IMR-90 (cell line): ENCODE measurements at regions not wholly inside any gene's neighbourhood (a gene's known extent, or its start where the extent isn't known, plus 50 kb on each side); places are given as distances from the start of the nearest gene placed in this dataset.

ENCODE experiments used
- ATAC-seq: fragments of 200-7000 bp; cut with Tn5 transposase; 2 replicates; pipeline ENCODE4 v1.9.1; 2020; ENCODE audit warnings: low read depth, mild to moderate bottlenecking, moderate library complexity
- BruUV-seq: library from RNA; stranded (reverse); fragments of 400-500 nt; replicated peaks from 2 replicates; lab custom pipeline; 2021; lab: Mats Ljungman, UMichigan
- CTCF ChIA-PET: fragments of 300-600 bp; formaldehyde crosslinking; extraction: SDS; loops from one replicate; lab custom pipeline; 2021; ENCODE audit warnings: antibody characterized with exemption; lab: Yijun Ruan, JAX
- POLR2A ChIA-PET: fragments of 300-600 bp; sonication (Branson Sonifier 250); formaldehyde crosslinking; loops from one replicate; lab custom pipeline; 2022; ENCODE audit warnings: antibody characterized with exemption; ENCODE audit not compliant: unreplicated experiment; lab: Charles Lee
- DNase-seq: peaks from one replicate; pipeline ENCODE4 v3.0.0; 2013
- H2AFZ ChIP-seq: replicated peaks from 2 replicates; pipeline ENCODE3; 2013; ENCODE audit warnings: low read length, mild to moderate bottlenecking; ENCODE audit not compliant: poor library complexity
- H2AK5ac ChIP-seq: 2 replicates; pipeline ENCODE4 v1.6.1; 2013; ENCODE audit warnings: low read depth, low read length, inconsistent platforms
- H2AK9ac ChIP-seq: replicated peaks from 2 replicates; pipeline ENCODE3; 2013; ENCODE audit warnings: mild to moderate bottlenecking, low read depth, low read length, moderate library complexity; ENCODE audit not compliant: poor library complexity
- H2BK120ac ChIP-seq: 2 replicates; pipeline ENCODE4 v1.6.1; 2013; ENCODE audit warnings: low read depth, low read length, inconsistent platforms
- H2BK15ac ChIP-seq: 3 replicates; pipeline ENCODE4 v1.6.1; 2013; ENCODE audit warnings: low read depth, low read length, inconsistent platforms
- H2BK20ac ChIP-seq: 2 replicates; pipeline ENCODE4 v1.6.1; 2013; ENCODE audit warnings: low read depth, mild to moderate bottlenecking, inconsistent platforms, low read length, moderate library complexity
- H2BK5ac ChIP-seq: 2 replicates; pipeline ENCODE4 v1.6.1; 2013; ENCODE audit warnings: mild to moderate bottlenecking, low read depth, low read length, inconsistent platforms; ENCODE audit not compliant: poor library complexity, severe bottlenecking
- H3K14ac ChIP-seq: replicated peaks from 2 replicates; pipeline ENCODE4 v1.6.1; 2013; ENCODE audit warnings: low read depth, low read length, inconsistent platforms
- H3K18ac ChIP-seq: 2 replicates; pipeline ENCODE4 v1.6.1; 2013; ENCODE audit warnings: low read depth, low read length, control low read depth
- H3K23ac ChIP-seq: 2 replicates; pipeline ENCODE4 v1.6.1; 2013; ENCODE audit warnings: low read depth, low read length, inconsistent platforms
- H3K27ac ChIP-seq: 2 replicates; pipeline ENCODE4 v1.5.1; 2013; ENCODE audit warnings: mild to moderate bottlenecking, control low read depth, low read length; ENCODE audit not compliant: insufficient read depth
- H3K27me3 ChIP-seq: 2 replicates; pipeline ENCODE4 v1.6.1; 2013; ENCODE audit warnings: low read length; ENCODE audit not compliant: control insufficient read depth, insufficient read depth
- H3K36me3 ChIP-seq: 2 replicates; pipeline ENCODE4 v1.6.1; 2013; ENCODE audit warnings: low read length, mixed read lengths; ENCODE audit not compliant: control insufficient read depth, insufficient read depth
- H3K4ac ChIP-seq: 2 replicates; pipeline ENCODE4 v1.6.1; 2013; ENCODE audit warnings: low read depth, low read length, inconsistent platforms
- H3K4me1 ChIP-seq: 2 replicates; pipeline ENCODE4 v1.6.1; 2013; ENCODE audit warnings: low read length, mixed read lengths; ENCODE audit not compliant: control insufficient read depth, insufficient read depth
- H3K4me2 ChIP-seq: 2 replicates; pipeline ENCODE4 v1.6.1; 2013; ENCODE audit warnings: low read depth, mild to moderate bottlenecking, control low read depth, low read length, moderate library complexity
- H3K4me3 ChIP-seq: 2 replicates; pipeline ENCODE4 v1.5.1; 2013; ENCODE audit warnings: low read depth, mild to moderate bottlenecking, control low read depth, low read length, moderate library complexity; ENCODE audit not compliant: insufficient read depth
- H3K56ac ChIP-seq: 2 replicates; pipeline ENCODE4 v1.6.1; 2013; ENCODE audit warnings: low read length, inconsistent platforms; ENCODE audit not compliant: insufficient read depth; ENCODE audit errors: extremely low read depth
- H3K79me1 ChIP-seq, 2 experiments: 2 replicates each; pipeline ENCODE4 v1.6.1; 2013; ENCODE audit warnings: low read length in 2 of 2, inconsistent platforms in 1 of 2, low read depth in 1 of 2
- H3K9ac ChIP-seq: 2 replicates; pipeline ENCODE4 v1.6.1; 2013; ENCODE audit warnings: low read depth, low read length, control low read depth
- H3K9me1 ChIP-seq: 2 replicates; pipeline ENCODE4 v1.6.1; 2013; ENCODE audit warnings: low read length, inconsistent platforms; ENCODE audit not compliant: insufficient read depth
- H3K9me3 ChIP-seq: 2 replicates; pipeline ENCODE4 v1.6.1; 2013; ENCODE audit warnings: low read length; ENCODE audit not compliant: control insufficient read depth, insufficient read depth
- H4K20me1 ChIP-seq: 2 replicates; pipeline ENCODE4 v1.6.1; 2013; ENCODE audit warnings: low read length, inconsistent platforms; ENCODE audit not compliant: insufficient read depth
- H4K5ac ChIP-seq: 2 replicates; pipeline ENCODE4 v1.6.1; 2013; ENCODE audit warnings: mild to moderate bottlenecking, low read depth, low read length, control low read depth
- H4K8ac ChIP-seq, 2 experiments: 2 replicates each; pipeline ENCODE4 v1.6.1; 2013; ENCODE audit warnings: low read depth in 2 of 2, low read length in 2 of 2, control low read depth in 1 of 2, inconsistent platforms in 1 of 2
- H4K91ac ChIP-seq: 2 replicates; pipeline ENCODE4 v1.6.1; 2013; ENCODE audit warnings: low read depth, low read length, inconsistent platforms; ENCODE audit not compliant: insufficient read depth
- RAD21 ChIP-seq: IDR thresholded peaks from 2 replicates; pipeline ENCODE4 v1.6.1; 2012; ENCODE audit warnings: low read length, improper control_type of control experiment
- SMC3 ChIP-seq: fragments of 150-350 bp; IDR thresholded peaks from 2 replicates; pipeline ENCODE4 v1.6.1; 2016; ENCODE audit warnings: low read depth, mild to moderate bottlenecking, antibody characterized with exemption, low read length, moderate library complexity
- WGBS, 2 experiments: methylation state at CpG; one replicate each; pipeline versions ENCODE4 v1.1.5 to v1.1.7; 2013; ENCODE audit warnings: missing lambda C conversion rate in 2 of 2; ENCODE audit not compliant: insufficient read length in 1 of 2; ENCODE audit errors: extremely low coverage in 2 of 2; 5-methylcytosine and 5-hydroxymethylcytosine counted together
- dilution Hi-C: fragments of 300-500 bp; cut with HindIII; formaldehyde crosslinking; loops from one replicate; pipeline ENCODE4 v1.14.3; 2018; ENCODE audit warnings: low sequenced_read_pairs; ENCODE audit not compliant: unreplicated experiment
- in situ Hi-C: fragments of 300-500 bp; cut with MboI; formaldehyde crosslinking; loops from 3 replicates; pipeline ENCODE4 v1.14.3; 2019; ENCODE audit warnings: low sequenced_read_pairs, inconsistent platforms, mixed read lengths
- intact Hi-C: fragments of 100-400 bp; cut with micrococcal nuclease; formaldehyde crosslinking; loops from 2 replicates; pipeline ENCODE4 v1.10.0; 2022

DNA sequence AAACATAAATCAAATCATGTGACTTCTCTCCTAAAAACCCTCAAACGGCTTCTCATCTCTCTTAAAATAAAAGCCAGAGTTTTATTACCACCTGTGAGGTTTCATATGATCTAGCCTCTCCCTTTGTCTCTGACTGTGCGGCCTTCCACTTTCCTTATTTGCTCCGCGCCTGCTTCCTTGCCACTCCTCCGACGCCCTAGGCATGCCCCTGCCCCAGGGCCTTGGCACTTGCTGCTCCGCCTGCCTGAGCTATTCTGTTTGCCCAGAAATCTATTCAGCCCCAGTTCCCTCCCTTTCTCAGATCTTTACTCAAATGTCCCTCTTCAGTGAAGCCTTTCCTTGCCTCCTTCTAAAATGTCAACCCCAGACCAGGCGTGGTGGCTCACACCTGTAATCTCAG lies 57.5 kb upstream of the DISP3 start:
- Histone ChIP-seq H2BK20ac (no peak overlapping the region), H3K79me1 (no peaks in the 10 kb centered on the region), H3K4me3 (no peak overlapping the region), H3K27me3 (peaks cover 3% of the 10 kb centered on the region; the same call in 1 of the 2 replicates), H4K5ac (no peak overlapping the region), H4K91ac (no peak overlapping the region), H2BK5ac (no peak overlapping the region), H2BK120ac (no peak overlapping the region), H3K4me2 (no peak overlapping the region), H3K9ac (no peak overlapping the region), H4K20me1 (no peaks in the 10 kb centered on the region), H4K8ac (no peak overlapping the region), H3K4ac (no peak overlapping the region), H3K27ac (no peak overlapping the region), H3K9me3 (no peaks in the 10 kb centered on the region), H2AK9ac (no peak overlapping the region), H3K36me3 (no peaks in the 10 kb centered on the region), H3K23ac (no peak overlapping the region), H2BK15ac (no peak overlapping the region), H3K9me1 (no peaks in the 10 kb centered on the region), H3K14ac (no peak overlapping the region), H2AFZ (no peak overlapping the region), H3K56ac (no peak overlapping the region), H3K4me1 (no peaks in the 10 kb centered on the region), H2AK5ac (no peak overlapping the region), H3K18ac (no peak overlapping the region)
- intact Hi-C loops (no loop called here), dilution Hi-C loops (no loop called here), in situ Hi-C loops (no loop called here)
- ChIA-PET CTCF (no interaction called here), POLR2A (no interaction called here)
- no TSS peak for BruUV-seq
- ATAC-seq, result no peak
- DNase-seq, result no peak
- TF ChIP-seq SMC3 (no peak), RAD21 (no peak)
- WGBS, 2 experiments, result 78% methylated on average over 7 of the region's 8 CpGs; no CpG with 5 or more reads in 1 of the 2 experiments
